ENCODE measurements at regions not wholly inside any gene's neighbourhood (a gene's known extent, or its start where the extent isn't known, plus 50 kb on each side); places are given as distances from the start of the nearest gene placed in this dataset.
A peak's percentile ranks its signal among the peaks of the same experiment; 100 is the strongest.

- TF ChIP-seq ZNF280B (CRISPR knock-in tag; IDR thresholded peaks at IDR 0.05; ENCODE audit: borderline replicate concordance), result no peak
- no peak for TF ChIP-seq ZNF75D (CRISPR knock-in tag; IDR thresholded peaks at IDR 0.05; ENCODE audit: borderline replicate concordance)
- no peak for TF ChIP-seq SCMH1 (CRISPR knock-in tag; IDR thresholded peaks at IDR 0.05; ENCODE audit: borderline replicate concordance)
- TF ChIP-seq RORA (CRISPR knock-in tag; IDR thresholded peaks at IDR 0.05), result no peak
- no peak for TF ChIP-seq HNRNPLL (IDR thresholded peaks at IDR 0.05; ENCODE audit: low read depth, low read length, poor library complexity, severe bottlenecking)
- 0 out of 2 replicates have a peak, but pooled peaks have one; percentile 53 for TF ChIP-seq ETV6 (CRISPR knock-in tag; conservative IDR thresholded peaks at IDR 0.05)
- peak; percentile 79; the same call in 1 of the 2 replicates for TF ChIP-seq MEIS2 (CRISPR knock-in tag; IDR thresholded peaks at IDR 0.05)
- TF ChIP-seq TCF7L2 (IDR thresholded peaks at IDR 0.05; ENCODE audit: low read depth, low read length), result no peak
- peak; percentile 83 to 96 for TF ChIP-seq EP300 (IDR thresholded peaks at IDR 0.05; ENCODE audit: low read depth in 2 of 2, low read length in 2 of 2)
- TF ChIP-seq EP300 (CRISPR knock-in tag; IDR thresholded peaks at IDR 0.05; ENCODE audit: borderline replicate concordance), result peak; percentile 89; the same call in 1 of the 2 replicates
- TF ChIP-seq HIC2 (CRISPR knock-in tag; IDR thresholded peaks at IDR 0.05; ENCODE audit: low read depth), result peak; percentile 86
- TF ChIP-seq LRRFIP1 (CRISPR knock-in tag; conservative IDR thresholded peaks at IDR 0.05), result no peak
- TF ChIP-seq SRY (CRISPR knock-in tag; IDR thresholded peaks at IDR 0.05), result no peak
- no peak for TF ChIP-seq USF2 (IDR thresholded peaks at IDR 0.05; ENCODE audit: low read depth, low read length)
- TF ChIP-seq USF2 (CRISPR knock-in tag; IDR thresholded peaks at IDR 0.05; ENCODE audit: borderline replicate concordance), result no peak
- no peak for TF ChIP-seq SP140L (CRISPR knock-in tag; IDR thresholded peaks at IDR 0.05; ENCODE audit: borderline replicate concordance)
- no peak for TF ChIP-seq PAF1 (CRISPR knock-in tag; IDR thresholded peaks at IDR 0.05)
- no peak for TF ChIP-seq CCAR2 (optimal IDR thresholded peaks at IDR 0.05; ENCODE audit: low read depth, low read length)
- no peak for TF ChIP-seq ZFP41 (CRISPR knock-in tag; IDR thresholded peaks at IDR 0.05; ENCODE audit: borderline replicate concordance)
- 0 out of 2 replicates have a peak, but pooled peaks have one; percentile 63 for TF ChIP-seq HIVEP1 (CRISPR knock-in tag; IDR thresholded peaks at IDR 0.05)
- TF ChIP-seq KLF13 (CRISPR knock-in tag; IDR thresholded peaks at IDR 0.05), result no peak
- no peak for TF ChIP-seq ZNF709 (CRISPR knock-in tag; IDR thresholded peaks at IDR 0.05)
These were observed 184.7 kb upstream of the GLI2 start (continued) for GRCh38 chr2:120550893-120551446.
